Mesodermal cell (in vitro differentiated cells): ENCODE measurements at regions not wholly inside any gene's neighbourhood (a gene's known extent, or its start where the extent isn't known, plus 50 kb on each side); places are given as distances from the start of the nearest gene placed in this dataset.
A peak's percentile ranks its signal among the peaks of the same experiment; 100 is the strongest.
"Not testable (repeated sequence)": the region's sequence is repeated elsewhere in the genome, so short reads cannot be mapped to it uniquely, and the experiment has no call there.

Experiments
- H3K27ac ChIP-seq: 2 replicates; pipeline ENCODE4 v1.7.0; 2013; ENCODE audit warnings: mild to moderate bottlenecking, low read depth, low read length, moderate library complexity; ENCODE audit not compliant: severe bottlenecking
- H3K36me3 ChIP-seq: 2 replicates; pipeline ENCODE4 v1.7.1; 2013; ENCODE audit warnings: mild to moderate bottlenecking, low read length, moderate library complexity; ENCODE audit not compliant: control insufficient read depth, insufficient read depth
- H3K4me1 ChIP-seq: one replicate; pipeline ENCODE4 v1.7.1; 2013; ENCODE audit warnings: mild to moderate bottlenecking, low read length; ENCODE audit not compliant: insufficient read depth, control insufficient read depth, poor library complexity, severe bottlenecking
- H3K4me3 ChIP-seq: 2 replicates; pipeline ENCODE4 v1.7.0; 2013; ENCODE audit warnings: low read length, control low read depth, mild to moderate bottlenecking; ENCODE audit not compliant: insufficient read depth, poor library complexity, severe bottlenecking; ENCODE audit errors: extremely low read depth
- H3K9me3 ChIP-seq: 2 replicates; pipeline ENCODE4 v1.7.1; 2013; ENCODE audit warnings: mild to moderate bottlenecking, low read length, moderate library complexity; ENCODE audit not compliant: control insufficient read depth
- WGBS, 2 experiments: methylation state at CpG; one replicate each; pipeline ENCODE4 v1.1.5; 2013; ENCODE audit warnings: missing lambda C conversion rate in 2 of 2; ENCODE audit not compliant: insufficient coverage in 2 of 2; 5-methylcytosine and 5-hydroxymethylcytosine counted together

DNA sequence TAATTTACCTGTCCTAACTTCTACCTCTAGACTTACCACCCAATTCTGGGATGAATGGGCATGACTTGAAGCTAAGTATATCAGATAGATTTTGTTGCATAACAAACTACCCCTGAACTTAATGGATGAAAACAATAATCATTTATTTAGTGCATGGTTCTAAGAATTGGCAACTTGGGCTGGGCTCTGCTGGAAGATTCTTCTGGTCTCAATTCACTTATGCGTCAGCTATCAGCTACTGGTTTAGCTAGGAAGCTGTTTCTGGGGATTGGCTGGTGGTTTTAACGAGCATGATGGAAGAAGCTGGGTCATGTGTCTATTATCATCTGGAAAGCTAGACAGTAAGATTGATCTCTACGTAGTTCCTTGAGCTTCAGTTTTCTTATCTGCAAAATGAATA lies 77.3 kb upstream of the LMCD1 start:
- H3K36me3 ChIP-seq: no peaks in the 10 kb centered on the region
- peaks cover 6% of the 10 kb centered on the region for H3K4me1 ChIP-seq
- H3K4me3 ChIP-seq: no peak overlapping the region
- H3K9me3 ChIP-seq: peaks cover 8% of the 10 kb centered on the region
- 80 to 94% methylated on average over 1 to 2 of the region's 3 CpGs for WGBS, 2 experiments
- no peak overlapping the region for H3K27ac ChIP-seq

DNA sequence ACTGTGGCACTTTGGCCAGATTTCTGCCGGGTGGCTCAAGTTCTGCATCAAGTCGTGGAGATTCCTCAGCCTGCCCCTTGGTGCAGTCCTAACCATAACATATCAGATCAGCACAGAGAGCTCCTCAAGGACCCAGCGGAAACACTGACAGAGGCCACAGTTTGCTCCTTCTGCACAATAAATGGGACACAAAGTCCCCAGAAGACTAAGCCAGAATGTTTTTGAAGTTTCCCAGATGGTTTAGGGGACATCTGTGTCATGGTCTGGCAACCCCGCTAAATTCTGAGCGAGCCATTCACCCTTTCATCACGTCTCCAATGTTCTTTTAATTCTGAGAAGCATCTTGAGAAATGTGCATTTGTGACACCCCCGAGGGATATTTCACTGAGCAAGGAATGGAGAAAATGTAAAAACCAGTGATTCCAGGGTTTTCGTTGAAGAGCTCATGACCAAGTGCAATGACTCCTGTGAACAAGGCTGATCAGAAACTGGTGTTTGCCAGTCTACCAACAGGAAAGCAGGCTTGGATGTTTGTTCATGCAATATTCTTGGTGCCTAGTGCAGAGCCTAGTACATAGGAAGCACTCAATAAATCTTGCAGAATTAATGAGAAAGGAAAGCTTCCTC lies 64.8 kb upstream of the LMCD1 start:
- Histone ChIP-seq H3K4me3 (no peak overlapping the region), H3K36me3 (no peaks in the 10 kb centered on the region), H3K27ac (no peak overlapping the region), H3K4me1 (no peaks in the 10 kb centered on the region), H3K9me3 (peaks cover 7% of the 10 kb centered on the region)
- WGBS, 2 experiments: 92 to 95% methylated on average over 7 to 8 of the region's 8 CpGs

GRCh38 chr3:8438507-8439079 lies 63.0 kb upstream of the LMCD1 start:
- WGBS, 2 experiments: 88 to 96% methylated on average over 4 of the region's 7 CpGs
- Histone ChIP-seq H3K36me3 (no peaks in the 10 kb centered on the region), H3K27ac (no peak overlapping the region), H3K4me1 (peaks cover 14% of the 10 kb centered on the region), H3K4me3 (no peak overlapping the region), H3K9me3 (peaks cover 7% of the 10 kb centered on the region)

- not testable (repeated sequence) for H3K36me3 ChIP-seq, H3K4me3 ChIP-seq, H3K9me3 ChIP-seq, H3K27ac ChIP-seq
- peaks cover 26% of the 10 kb centered on the region for H3K4me1 ChIP-seq
- WGBS, 2 experiments: 93 to 96% methylated on average over 7 to 13 of the region's 30 CpGs
Observed at GRCh38 chr3:8440142-8440541, 61.5 kb upstream of the LMCD1 start.

- Histone ChIP-seq H3K4me1 (peaks cover 30% of the 10 kb centered on the region), H3K9me3 (peaks cover 7% of the 10 kb centered on the region), H3K4me3 (no peak overlapping the region), H3K36me3 (no peaks in the 10 kb centered on the region), H3K27ac (peak overlapping the region; percentile 36)
- 57 to 67% methylated on average over 3 to 4 of the region's 8 CpGs for WGBS, 2 experiments
Observed at GRCh38 chr3:8441969-8442559, 59.6 kb upstream of the LMCD1 start.

- H3K9me3 ChIP-seq: peaks cover 5% of the 10 kb centered on the region
- H3K4me1 ChIP-seq: peaks cover 30% of the 10 kb centered on the region
- WGBS, 2 experiments: 71 to 100% methylated on average over 1 of the region's 4 CpGs
- H3K27ac ChIP-seq: peak overlapping the region; percentile 98
- no peak overlapping the region for H3K4me3 ChIP-seq
- no peaks in the 10 kb centered on the region for H3K36me3 ChIP-seq
Observed at GRCh38 chr3:8442993-8443650, 58.5 kb upstream of the LMCD1 start.

DNA sequence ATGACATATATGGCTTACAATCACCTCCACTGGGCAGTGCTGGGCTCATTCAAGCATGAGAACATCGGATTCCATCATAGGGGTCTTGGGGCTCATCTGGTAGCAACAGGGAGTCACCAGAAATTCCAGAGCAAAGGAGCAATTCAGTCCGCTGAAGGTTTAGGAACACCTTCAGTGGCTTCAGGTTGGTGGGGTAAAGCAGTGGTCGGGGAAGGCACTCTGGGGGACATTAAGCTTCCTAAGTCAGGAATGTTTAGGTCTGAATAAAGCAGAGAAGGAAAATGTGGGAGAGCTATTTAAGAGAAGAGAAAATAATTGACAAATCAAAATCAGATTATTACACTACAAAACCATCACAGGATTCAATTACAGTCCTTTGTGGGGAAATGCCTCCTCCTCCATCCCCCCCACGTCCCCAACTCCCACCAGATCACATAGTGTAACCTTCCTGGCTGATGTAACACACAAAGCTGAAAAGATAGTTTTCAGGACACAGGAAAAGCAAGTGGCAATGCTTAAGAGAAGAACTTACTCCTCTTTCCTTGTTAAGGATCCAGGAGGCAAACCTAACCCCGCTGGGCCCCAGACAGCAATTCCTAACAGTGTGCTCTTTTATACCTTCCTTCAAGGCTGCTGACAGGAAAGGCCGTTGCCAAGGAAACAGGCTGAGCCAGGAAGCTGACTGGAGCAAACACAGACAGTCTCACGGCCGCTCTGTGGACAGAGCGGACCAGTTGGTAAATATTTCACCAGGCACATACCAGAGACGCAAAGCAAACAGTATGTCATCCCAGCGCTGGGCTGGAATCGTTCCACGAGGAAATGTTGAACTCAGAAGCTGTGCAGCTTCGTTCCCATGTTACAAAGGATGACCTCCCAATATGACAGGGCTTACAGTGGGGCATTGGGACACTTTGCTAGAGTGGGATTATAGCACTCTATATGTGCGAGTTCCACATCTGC lies 57.5 kb upstream of the LMCD1 start:
- Histone ChIP-seq H3K4me3 (no peak overlapping the region), H3K4me1 (peaks cover 30% of the 10 kb centered on the region), H3K27ac (peak overlapping the region; percentile 98), H3K9me3 (no peaks in the 10 kb centered on the region), H3K36me3 (no peaks in the 10 kb centered on the region)
- 27 to 38% methylated on average over 9 to 13 of the region's 15 CpGs for WGBS, 2 experiments

DNA sequence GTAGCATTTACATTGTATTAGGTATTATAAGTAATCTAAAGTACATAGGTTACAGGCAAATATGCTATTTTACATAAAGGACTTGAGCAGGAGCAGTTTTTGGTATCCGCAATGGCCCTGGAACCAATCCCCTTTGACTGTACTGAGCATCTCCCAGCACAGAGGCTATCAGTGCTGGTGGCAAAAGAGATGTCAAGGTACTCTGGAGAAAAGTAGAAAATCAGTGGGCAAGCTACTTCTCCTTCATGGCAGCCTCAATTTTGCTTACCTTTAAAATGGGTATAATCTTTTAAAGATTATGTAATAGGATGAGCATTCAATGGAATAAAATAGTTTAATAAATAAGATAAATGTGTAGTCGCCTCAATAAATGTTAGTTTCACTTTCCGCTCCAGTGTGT lies 56.7 kb upstream of the LMCD1 start:
- 83% methylated on average over 1 of the region's 3 CpGs; no CpG with 5 or more reads in 1 of the 2 experiments for WGBS, 2 experiments
- Histone ChIP-seq H3K27ac (peak overlapping the region; percentile 98), H3K9me3 (no peaks in the 10 kb centered on the region), H3K4me1 (peaks cover 30% of the 10 kb centered on the region), H3K36me3 (no peaks in the 10 kb centered on the region), H3K4me3 (no peak overlapping the region)

DNA sequence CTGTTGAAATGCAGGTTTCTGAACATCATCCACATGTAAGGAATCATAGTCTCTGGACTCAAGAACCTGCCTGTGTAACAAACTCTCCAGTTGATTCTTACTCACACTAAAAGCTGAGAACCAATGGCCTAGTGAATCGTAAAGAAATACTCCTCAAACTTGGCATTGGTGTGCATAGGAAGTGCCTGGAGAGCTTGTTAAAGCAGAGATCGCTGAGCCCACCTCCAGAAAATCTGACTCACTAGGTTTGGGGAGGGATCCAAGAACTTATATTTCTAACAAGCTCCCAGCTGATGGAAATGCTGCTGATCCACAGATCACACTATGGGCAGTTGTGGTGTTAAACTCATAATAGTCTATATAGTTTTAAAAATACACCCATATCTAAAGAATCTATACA lies 55.8 kb upstream of the LMCD1 start:
- H3K4me3 ChIP-seq: no peak overlapping the region
- 67 to 100% methylated on average over 1 to 2 of the region's 2 CpGs for WGBS, 2 experiments

GRCh38 chr3:8446845-8447244 lies 54.8 kb upstream of the LMCD1 start:
- no CpG with 5 or more reads among the region's 2 CpGs for WGBS, 2 experiments
- no peak overlapping the region for H3K27ac ChIP-seq
- H3K36me3 ChIP-seq: no peaks in the 10 kb centered on the region
- H3K4me3 ChIP-seq: no peak overlapping the region
- H3K9me3 ChIP-seq: no peaks in the 10 kb centered on the region
- H3K4me1 ChIP-seq: peaks cover 30% of the 10 kb centered on the region

More for the DNA sequence above, 55.8 kb upstream of the LMCD1 start:
- Histone ChIP-seq H3K27ac (peak overlapping the region; percentile 34), H3K9me3 (no peaks in the 10 kb centered on the region), H3K4me1 (peaks cover 30% of the 10 kb centered on the region), H3K36me3 (no peaks in the 10 kb centered on the region)
